Fibroblast of mammary gland (primary cell): ENCODE measurements at regions not wholly inside any gene's neighbourhood (a gene's known extent, or its start where the extent isn't known, plus 50 kb on each side); places are given as distances from the start of the nearest gene placed in this dataset.

Source experiments
- DNase-seq: peaks from one replicate; pipeline ENCODE4 v3.0.0-alpha.2; 2010; ENCODE audit warnings: low read depth
- H3K4me3 ChIP-seq: 2 replicates; pipeline ENCODE4 v1.5.1; 2011; ENCODE audit warnings: low read depth, mild to moderate bottlenecking, low read length, moderate library complexity; ENCODE audit not compliant: control insufficient read depth
- CTCF ChIP-seq: conservative IDR thresholded peaks from 2 replicates; pipeline ENCODE4 v1.5.1; 2011; ENCODE audit warnings: low read depth, low read length, inconsistent platforms; ENCODE audit not compliant: control insufficient read depth, insufficient read depth

GRCh38 chr13:22027566-22027965 is 356.7 kb downstream of the FGF9 start:
- H3K4me3 ChIP-seq, result no peak overlapping the region
- no peak for DNase-seq
- no peak for TF ChIP-seq CTCF

DNA sequence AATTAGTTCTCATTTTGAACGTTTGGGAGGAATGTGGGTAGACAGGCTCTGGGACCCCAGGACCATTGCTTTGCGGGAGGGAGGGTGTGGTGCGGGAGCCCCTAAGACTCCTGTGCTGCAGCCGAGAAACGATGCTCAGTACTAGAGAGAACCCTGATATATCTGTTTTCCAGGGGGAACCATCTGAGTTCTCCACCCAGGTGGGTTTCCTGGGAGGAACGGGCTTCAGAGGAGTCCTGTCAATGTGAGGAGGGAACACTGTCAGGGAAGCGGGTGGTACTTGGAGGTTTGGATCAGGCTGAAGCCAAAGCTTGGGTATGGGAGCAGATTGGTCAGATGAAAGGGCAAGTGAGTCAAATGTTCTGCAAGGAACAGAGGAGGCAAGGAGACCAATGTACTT is 358.0 kb downstream of the FGF9 start:
- no peak for TF ChIP-seq CTCF
- no peak overlapping the region for H3K4me3 ChIP-seq
- no peak for DNase-seq

GRCh38 chr13:22030321-22030720 is 359.4 kb downstream of the FGF9 start:
- no peak for TF ChIP-seq CTCF
- H3K4me3 ChIP-seq, result no peak overlapping the region
- no peak for DNase-seq

GRCh38 chr13:22031702-22032286 is 360.9 kb downstream of the FGF9 start:
- TF ChIP-seq CTCF, result no peak
- DNase-seq, result no peak
- no peak overlapping the region for H3K4me3 ChIP-seq

- no peak overlapping the region for H3K4me3 ChIP-seq
- no peak for TF ChIP-seq CTCF
- no peak for DNase-seq
Measured at GRCh38 chr13:22032905-22033304, 362.0 kb downstream of the FGF9 start.

GRCh38 chr13:22039961-22040360 is 369.1 kb downstream of the FGF9 start:
- no peak for TF ChIP-seq CTCF
- H3K4me3 ChIP-seq, result no peak overlapping the region
- DNase-seq, result no peak
